ENCODE measurements at regions not wholly inside any gene's neighbourhood (a gene's known extent, or its start where the extent isn't known, plus 50 kb on each side); places are given as distances from the start of the nearest gene placed in this dataset.

DNA sequence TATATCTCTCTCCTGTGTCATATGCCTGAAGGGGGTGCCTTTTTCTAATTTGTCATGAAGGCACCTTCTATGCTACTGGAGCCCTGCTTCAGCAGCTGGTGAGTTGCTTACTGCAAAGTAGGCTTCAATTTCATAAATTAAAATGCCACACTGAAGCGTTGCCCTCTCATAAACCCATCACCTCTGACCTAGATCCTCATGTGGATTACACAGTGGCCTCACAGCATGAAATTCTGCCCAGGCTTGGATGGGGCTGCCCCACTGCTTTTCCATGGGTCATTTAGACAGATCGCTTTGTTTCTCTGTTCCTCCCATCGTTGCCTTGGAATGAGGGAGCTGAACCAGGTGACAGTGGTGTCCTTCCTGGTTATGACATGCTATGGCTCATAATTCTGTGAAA lies 131.2 kb downstream of the RPL22L1 start:
- no peak for TF ChIP-seq ZNF165 (CRISPR knock-in tag; IDR thresholded peaks at IDR 0.05; ENCODE audit: borderline replicate concordance)
- TF ChIP-seq ZNF263 (CRISPR knock-in tag; IDR thresholded peaks at IDR 0.05; ENCODE audit: borderline replicate concordance), result no peak
- TF ChIP-seq ZKSCAN3 (CRISPR knock-in tag; IDR thresholded peaks at IDR 0.05), result no peak
- TF ChIP-seq CTCF (IDR thresholded peaks at IDR 0.05 in 2 of 3, conservative IDR thresholded peaks at IDR 0.05 in 1 of 3; ENCODE audit: insufficient read depth in 2 of 3, low read depth in 1 of 3, low read length in 3 of 3), result peak in 1 of 3 experiments; percentile 23; a peak in 1 of 6 replicates
- TF ChIP-seq, protein P1, sequence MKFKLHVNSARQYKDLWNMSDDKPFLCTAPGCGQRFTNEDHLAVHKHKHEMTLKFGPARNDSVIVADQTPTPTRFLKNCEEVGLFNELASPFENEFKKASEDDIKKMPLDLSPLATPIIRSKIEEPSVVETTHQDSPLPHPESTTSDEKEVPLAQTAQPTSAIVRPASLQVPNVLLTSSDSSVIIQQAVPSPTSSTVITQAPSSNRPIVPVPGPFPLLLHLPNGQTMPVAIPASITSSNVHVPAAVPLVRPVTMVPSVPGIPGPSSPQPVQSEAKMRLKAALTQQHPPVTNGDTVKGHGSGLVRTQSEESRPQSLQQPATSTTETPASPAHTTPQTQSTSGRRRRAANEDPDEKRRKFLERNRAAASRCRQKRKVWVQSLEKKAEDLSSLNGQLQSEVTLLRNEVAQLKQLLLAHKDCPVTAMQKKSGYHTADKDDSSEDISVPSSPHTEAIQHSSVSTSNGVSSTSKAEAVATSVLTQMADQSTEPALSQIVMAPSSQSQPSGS (CRISPR knock-in tag; IDR thresholded peaks at IDR 0.05), result no peak
- no peak for TF ChIP-seq HOXB6 (CRISPR knock-in tag; IDR thresholded peaks at IDR 0.05; ENCODE audit: borderline replicate concordance)
- TF ChIP-seq FOXP4 (CRISPR knock-in tag; IDR thresholded peaks at IDR 0.05; ENCODE audit: borderline replicate concordance), result no peak
- TF ChIP-seq ZC3H11A (IDR thresholded peaks at IDR 0.05; ENCODE audit: low read depth, low read length), result no peak
- TF ChIP-seq CHD4 (IDR thresholded peaks at IDR 0.05; ENCODE audit: insufficient read depth, insufficient replicate concordance, low read depth, low read length, poor library complexity, severe bottlenecking), result no peak
- TF ChIP-seq ZFX (CRISPR knock-in tag; IDR thresholded peaks at IDR 0.05), result no peak

Measured in K562 (cell line).